ENCODE measurements at regions not wholly inside any gene's neighbourhood (a gene's known extent, or its start where the extent isn't known, plus 50 kb on each side); places are given as distances from the start of the nearest gene placed in this dataset.

GRCh38 chr4:116530048-116530447 lies 555.3 kb downstream of the TRAM1L1 start:
- no peak for TF ChIP-seq CTCF (IDR thresholded peaks at IDR 0.05; ENCODE audit: borderline replicate concordance, insufficient read depth, low read depth, low read length)
- H3K4me3 ChIP-seq (ENCODE audit: low read depth, low read length), result no peak overlapping the region

DNA sequence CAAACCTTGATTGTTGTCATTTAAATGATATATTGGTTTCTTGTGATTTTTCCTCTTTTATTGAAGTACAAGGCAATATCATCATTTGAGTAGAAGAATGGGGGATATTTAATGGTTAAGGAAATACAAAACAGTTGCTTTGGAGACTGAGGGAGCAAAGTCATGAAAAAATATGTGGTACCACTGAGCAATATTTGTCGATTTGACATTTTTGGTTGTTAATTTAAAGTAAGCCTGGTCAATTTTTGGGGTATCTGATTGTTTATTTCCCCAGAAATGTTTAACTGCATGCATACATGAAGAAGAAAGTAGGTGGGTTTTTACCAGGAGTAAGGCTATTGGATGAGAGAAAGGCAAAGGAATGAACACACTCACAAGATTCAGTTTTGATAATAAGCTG lies 556.2 kb downstream of the TRAM1L1 start:
- no peak for TF ChIP-seq CTCF (IDR thresholded peaks at IDR 0.05; ENCODE audit: borderline replicate concordance, insufficient read depth, low read depth, low read length)
- H3K4me3 ChIP-seq (ENCODE audit: low read depth, low read length), result no peak overlapping the region

DNA sequence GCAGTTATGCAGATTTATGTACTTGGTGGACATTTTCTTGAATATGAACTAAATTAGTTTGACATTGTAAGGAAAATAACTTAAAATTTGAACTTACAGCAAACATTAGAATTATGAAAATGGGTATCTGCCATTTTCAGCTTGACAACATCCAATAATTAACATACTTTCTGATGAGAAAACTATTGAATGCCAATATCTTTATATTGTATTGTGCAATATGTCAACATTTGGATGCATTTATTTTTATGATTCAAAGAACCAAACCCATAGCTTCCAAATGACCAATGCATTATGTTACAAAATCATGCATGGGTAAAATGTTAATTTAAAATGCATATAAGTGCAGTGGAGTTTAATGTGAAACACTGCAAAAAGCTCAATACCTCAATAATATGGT lies 562.5 kb downstream of the TRAM1L1 start:
- no peak overlapping the region for H3K4me3 ChIP-seq (ENCODE audit: low read depth, low read length)
- no peak for TF ChIP-seq CTCF (IDR thresholded peaks at IDR 0.05; ENCODE audit: borderline replicate concordance, insufficient read depth, low read depth, low read length)

GRCh38 chr4:116520886-116521285 lies 564.5 kb downstream of the TRAM1L1 start:
- H3K4me3 ChIP-seq (ENCODE audit: low read depth, low read length), result no peak overlapping the region
- no peak for TF ChIP-seq CTCF (IDR thresholded peaks at IDR 0.05; ENCODE audit: borderline replicate concordance, insufficient read depth, low read depth, low read length)

- TF ChIP-seq CTCF (IDR thresholded peaks at IDR 0.05; ENCODE audit: borderline replicate concordance, insufficient read depth, low read depth, low read length), result no peak
- H3K4me3 ChIP-seq (ENCODE audit: low read depth, low read length), result no peak overlapping the region
Observed at GRCh38 chr4:116516711-116517110, 568.7 kb downstream of the TRAM1L1 start.

- TF ChIP-seq CTCF (IDR thresholded peaks at IDR 0.05; ENCODE audit: borderline replicate concordance, insufficient read depth, low read depth, low read length), result no peak
- H3K4me3 ChIP-seq (ENCODE audit: low read depth, low read length), result no peak overlapping the region
Observed at GRCh38 chr4:116515959-116516358, 569.4 kb downstream of the TRAM1L1 start.

GRCh38 chr4:116512552-116512951 lies 572.8 kb downstream of the TRAM1L1 start:
- no peak for TF ChIP-seq CTCF (IDR thresholded peaks at IDR 0.05; ENCODE audit: borderline replicate concordance, insufficient read depth, low read depth, low read length)
- no peak overlapping the region for H3K4me3 ChIP-seq (ENCODE audit: low read depth, low read length)

Data from GM12875 (cell line).